ENCODE measurements at regions not wholly inside any gene's neighbourhood (a gene's known extent, or its start where the extent isn't known, plus 50 kb on each side); places are given as distances from the start of the nearest gene placed in this dataset.

DNA sequence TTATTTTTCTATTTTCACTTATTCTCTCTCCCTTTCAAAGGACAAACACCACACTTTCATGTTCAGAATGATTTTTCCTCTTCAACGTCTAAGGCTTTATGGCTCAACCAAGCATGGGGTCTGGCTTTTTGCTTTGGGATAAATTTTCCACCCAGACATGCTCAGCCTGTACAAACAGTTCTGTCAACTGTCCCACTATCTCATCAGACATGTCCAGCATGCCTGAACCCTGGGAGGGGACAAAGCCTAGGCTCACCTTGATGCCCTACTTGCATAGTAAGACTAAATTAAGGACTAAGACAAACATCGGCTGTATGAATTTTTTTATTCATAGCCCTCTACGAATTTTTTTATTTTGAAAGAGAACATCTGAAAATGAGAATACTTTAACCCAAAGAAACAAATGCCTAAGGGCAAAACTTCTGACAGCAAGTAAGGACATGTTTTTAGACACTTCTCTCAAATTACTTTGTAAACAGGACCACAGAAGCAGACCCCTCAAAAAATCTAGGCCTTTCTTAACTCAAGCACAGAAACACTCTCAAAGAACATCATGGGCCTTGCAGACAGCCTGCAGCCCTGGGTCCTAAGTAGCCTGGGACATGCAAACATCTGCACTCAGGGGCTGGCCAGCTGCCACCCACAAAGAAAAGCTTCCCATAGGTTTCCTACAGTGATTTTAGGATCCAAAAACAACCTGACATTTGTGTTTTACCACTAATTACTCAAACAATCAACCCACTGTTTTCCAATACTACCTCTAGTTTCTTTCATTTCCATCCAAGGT, 72.3 kb upstream of the PALMD start:
- TF ChIP-seq CREB5 (CRISPR knock-in tag; IDR thresholded peaks at IDR 0.05; ENCODE audit: low read depth) (no peak), TOX (CRISPR knock-in tag; IDR thresholded peaks at IDR 0.05; ENCODE audit: borderline replicate concordance) (no peak), ZC3H10 (CRISPR knock-in tag; IDR thresholded peaks at IDR 0.05) (no peak), ZNF70 (CRISPR knock-in tag; IDR thresholded peaks at IDR 0.05) (no peak), RARB (CRISPR knock-in tag; IDR thresholded peaks at IDR 0.05) (no peak), ARNTL (CRISPR knock-in tag; IDR thresholded peaks at IDR 0.05; ENCODE audit: borderline replicate concordance, low read depth) (no peak), SNAI2 (CRISPR knock-in tag; IDR thresholded peaks at IDR 0.05) (no peak), ZFP30 (CRISPR knock-in tag; IDR thresholded peaks at IDR 0.05) (no peak), ZFP3 (CRISPR knock-in tag; IDR thresholded peaks at IDR 0.05) (no peak), GLIS3 (CRISPR knock-in tag; IDR thresholded peaks at IDR 0.05) (no peak)
- TF ChIP-seq, protein P1, sequence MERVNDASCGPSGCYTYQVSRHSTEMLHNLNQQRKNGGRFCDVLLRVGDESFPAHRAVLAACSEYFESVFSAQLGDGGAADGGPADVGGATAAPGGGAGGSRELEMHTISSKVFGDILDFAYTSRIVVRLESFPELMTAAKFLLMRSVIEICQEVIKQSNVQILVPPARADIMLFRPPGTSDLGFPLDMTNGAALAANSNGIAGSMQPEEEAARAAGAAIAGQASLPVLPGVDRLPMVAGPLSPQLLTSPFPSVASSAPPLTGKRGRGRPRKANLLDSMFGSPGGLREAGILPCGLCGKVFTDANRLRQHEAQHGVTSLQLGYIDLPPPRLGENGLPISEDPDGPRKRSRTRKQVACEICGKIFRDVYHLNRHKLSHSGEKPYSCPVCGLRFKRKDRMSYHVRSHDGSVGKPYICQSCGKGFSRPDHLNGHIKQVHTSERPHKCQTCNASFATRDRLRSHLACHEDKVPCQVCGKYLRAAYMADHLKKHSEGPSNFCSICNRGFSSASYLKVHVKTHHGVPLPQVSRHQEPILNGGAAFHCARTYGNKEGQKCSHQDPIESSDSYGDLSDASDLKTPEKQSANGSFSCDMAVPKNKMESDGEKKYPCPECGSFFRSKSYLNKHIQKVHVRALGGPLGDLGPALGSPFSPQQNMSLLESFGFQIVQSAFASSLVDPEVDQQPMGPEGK (CRISPR knock-in tag; IDR thresholded peaks at IDR 0.05; ENCODE audit: borderline replicate concordance), result no peak
- TF ChIP-seq, protein P2, sequence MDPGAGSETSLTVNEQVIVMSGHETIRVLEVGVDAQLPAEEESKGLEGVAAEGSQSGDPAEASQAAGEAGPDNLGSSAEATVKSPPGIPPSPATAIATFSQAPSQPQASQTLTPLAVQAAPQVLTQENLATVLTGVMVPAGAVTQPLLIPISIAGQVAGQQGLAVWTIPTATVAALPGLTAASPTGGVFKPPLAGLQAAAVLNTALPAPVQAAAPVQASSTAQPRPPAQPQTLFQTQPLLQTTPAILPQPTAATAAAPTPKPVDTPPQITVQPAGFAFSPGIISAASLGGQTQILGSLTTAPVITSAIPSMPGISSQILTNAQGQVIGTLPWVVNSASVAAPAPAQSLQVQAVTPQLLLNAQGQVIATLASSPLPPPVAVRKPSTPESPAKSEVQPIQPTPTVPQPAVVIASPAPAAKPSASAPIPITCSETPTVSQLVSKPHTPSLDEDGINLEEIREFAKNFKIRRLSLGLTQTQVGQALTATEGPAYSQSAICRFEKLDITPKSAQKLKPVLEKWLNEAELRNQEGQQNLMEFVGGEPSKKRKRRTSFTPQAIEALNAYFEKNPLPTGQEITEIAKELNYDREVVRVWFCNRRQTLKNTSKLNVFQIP (CRISPR knock-in tag; IDR thresholded peaks at IDR 0.05; ENCODE audit: borderline replicate concordance, low read depth), result no peak

Data from SK-N-SH treated with all-trans-retinoic acid at 6 μM for 48 hours (cell line).